Putamen (tissue), 1 donor: ENCODE measurements at regions not wholly inside any gene's neighbourhood (a gene's known extent, or its start where the extent isn't known, plus 50 kb on each side); places are given as distances from the start of the nearest gene placed in this dataset.
A peak's percentile ranks its signal among the peaks of the same experiment; 100 is the strongest.

Source experiments
- DNase-seq: peaks from one replicate; pipeline ENCODE4 v3.0.0-alpha.2; 2016; ENCODE audit warnings: low spot score

DNA sequence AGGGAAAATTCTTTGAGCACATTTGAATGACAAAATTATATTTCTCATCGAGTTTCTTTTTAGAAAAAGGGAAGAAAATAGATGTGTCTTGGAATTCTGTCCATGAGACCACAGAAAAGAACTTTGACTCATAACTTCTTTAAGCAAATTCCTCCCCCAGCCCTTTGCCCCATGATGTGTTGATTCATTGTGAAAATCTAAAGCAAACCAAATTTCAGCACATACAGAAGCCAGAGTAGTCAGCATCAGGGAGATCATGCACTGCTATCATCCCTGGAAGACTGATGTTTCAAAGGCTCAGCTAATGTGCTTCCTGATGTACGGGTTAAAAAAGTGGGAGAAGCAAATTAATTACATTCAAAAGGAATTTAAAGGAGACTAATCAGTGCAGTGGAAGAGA lies 159.7 kb downstream of the FAT3 start:
- DNase-seq = no peak

DNA sequence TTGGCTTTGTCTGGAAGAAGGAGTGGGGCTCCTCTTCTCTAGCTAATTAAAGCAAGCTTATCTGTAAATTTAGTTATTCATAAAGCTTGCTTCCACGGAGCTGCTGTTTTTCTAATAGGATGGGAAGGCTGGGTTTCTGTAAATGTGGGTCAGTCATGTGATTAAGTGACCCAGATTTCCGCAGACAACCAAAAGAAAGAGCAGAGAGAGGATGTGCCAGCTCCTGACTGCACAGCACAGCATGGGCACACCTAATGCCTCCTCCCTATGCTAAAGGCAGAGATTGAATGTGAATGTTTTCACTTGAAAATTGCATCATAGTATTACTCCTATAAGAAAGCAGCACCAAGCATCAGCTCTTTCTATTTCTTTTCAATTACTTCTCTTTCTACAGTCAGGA lies 160.2 kb downstream of the FAT3 start:
- DNase-seq = peak; percentile 74

DNA sequence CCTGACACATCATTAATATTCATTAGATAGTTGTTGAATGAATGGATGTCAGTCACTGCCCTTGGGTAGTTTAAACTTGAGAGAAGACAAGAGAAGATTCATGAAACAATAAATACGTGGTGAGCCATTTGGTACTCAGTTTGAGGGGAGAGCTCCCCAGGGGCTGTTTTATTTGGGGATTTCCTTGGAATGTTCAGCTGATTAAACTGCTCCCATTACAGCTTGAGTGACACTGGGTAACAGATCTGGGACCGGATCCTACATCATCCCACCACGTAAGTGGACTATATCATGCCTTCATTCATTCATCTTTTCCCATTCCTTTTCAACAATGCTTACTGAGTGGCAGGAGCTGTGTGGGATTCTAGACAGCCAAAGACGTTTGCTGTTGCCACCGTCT lies 162.0 kb downstream of the FAT3 start:
- DNase-seq = no peak

DNA sequence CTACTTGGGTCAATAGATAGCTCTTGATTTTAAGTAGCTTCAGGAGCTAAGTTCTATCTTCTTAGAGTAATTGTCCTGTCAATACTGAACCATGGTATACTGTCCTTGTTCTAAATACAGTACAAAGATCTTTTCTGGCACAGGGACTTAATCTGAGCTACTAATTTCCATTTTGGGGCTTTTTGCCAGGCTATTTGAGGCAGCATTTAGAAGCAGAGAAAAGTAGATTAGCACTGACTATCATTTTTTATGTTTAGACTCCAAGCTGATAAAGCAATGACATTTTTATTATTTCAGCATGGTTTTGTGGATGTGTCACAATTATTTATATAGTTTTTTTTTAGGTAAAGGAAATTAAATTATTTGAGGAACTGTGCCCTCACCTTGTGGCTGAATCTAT lies 163.2 kb downstream of the FAT3 start:
- DNase-seq = no peak

DNA sequence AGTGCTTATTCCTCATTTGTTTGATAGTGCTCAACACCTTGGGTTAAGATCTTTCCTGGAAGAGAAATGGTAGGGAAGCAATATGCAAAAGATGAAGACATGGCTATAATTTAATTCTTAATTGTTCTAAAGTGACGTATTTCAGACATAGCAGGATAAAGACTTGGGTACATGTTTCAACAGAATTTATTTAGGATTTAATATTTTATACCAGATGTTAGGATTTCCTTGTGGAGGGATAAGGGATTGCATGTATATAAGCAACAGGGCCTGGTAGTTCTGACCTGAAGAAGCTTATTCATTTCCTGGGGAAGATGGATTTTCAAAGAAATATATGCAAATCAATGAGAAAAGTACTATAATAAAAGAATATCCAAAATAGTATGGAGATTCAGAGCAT lies 163.8 kb downstream of the FAT3 start:
- DNase-seq = no peak

DNA sequence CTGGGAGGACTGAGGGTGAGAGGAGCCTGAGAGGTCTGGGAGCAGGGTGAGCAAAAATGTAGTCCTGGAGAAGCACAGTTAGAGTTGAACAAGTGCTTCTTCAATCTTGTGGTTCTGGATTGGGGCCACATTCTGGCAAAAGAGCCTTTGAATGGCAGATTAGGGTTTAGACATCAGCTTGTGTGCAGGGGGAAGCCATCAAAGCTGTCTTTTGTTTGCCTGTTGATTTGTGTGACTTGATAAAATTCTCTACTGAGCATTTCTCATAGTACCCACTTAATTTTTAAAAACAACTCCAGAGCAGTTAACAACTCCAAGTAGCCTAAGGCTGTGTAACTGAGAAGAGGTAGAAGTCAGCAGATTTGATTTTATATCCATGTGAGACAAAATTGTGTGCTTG lies 166.2 kb downstream of the FAT3 start:
- no peak for DNase-seq

DNA sequence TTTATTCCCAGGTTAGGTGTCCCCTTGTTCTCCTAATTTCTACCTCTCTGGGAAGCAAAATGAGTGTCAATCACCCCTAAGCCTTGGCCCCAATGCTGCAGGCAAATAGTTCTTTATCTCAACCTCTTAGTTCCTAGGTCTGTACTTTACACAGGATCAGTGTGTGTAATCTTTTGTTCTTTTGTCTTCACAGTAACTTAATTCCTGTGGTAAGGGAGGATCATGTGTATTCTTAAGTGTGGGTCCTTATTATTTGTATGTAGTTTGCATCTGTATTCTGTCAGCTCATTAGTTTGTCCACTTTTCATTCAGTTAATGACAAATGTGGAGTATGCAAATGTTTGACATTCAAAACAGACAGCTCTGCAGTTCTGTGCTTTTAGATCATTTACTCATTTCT lies 166.7 kb downstream of the FAT3 start:
- DNase-seq = no peak

DNA sequence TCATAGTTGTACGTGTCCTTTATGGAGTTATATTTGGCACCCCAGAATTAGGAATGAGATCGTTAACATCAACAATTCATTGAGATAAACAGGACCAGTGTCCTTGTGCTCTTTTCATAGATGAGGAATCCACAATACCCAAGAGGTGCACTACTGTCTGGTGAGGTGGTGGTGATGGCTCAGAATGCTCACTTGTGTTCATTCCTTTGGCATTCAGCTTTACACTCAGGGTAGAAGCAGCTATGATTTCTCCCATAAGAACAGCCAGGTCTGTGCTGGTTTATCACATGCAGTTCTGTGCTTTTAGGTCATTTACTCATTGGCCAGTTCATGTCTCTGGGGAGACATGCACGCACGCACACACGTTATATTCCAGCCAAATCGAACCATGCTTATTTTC lies 167.2 kb downstream of the FAT3 start:
- DNase-seq = no peak

DNA sequence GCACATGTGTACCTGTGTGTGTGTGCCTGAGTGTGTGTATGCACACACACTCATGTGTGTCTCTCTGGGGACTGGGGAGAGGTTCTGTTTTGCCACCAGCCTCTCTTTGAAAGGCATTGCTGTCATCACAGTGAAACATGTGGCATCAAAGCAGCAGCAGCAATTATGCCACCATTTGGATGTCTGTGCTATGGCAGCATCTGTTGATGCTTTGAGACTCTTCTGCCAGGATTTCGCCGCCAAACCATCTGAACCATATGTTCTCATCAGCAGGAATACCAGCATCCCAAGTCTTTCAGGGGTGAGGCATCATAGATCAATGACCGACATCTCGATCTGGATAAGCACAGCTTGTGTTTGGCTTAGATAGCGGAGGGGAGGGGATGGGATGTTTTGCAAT lies 168.6 kb downstream of the FAT3 start:
- no peak for DNase-seq

DNA sequence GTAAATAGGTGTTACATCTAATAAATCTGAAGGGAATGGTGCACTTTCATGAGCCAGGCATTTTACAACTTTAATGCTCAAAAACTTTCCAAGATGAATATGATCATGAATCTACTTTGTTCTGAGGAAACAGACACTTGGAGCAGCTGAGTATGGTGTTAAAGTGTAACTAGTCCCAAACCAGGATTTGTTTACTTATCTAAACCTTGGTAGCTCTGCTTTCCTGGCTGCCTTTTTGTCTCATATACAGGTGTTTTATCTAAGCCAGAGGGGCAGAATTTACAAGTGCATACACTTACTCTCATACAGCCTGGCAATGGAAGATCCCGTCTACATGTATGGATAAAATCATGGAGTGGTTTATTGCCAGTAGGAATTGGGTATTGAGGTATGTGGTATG lies 171.5 kb downstream of the FAT3 start:
- no peak for DNase-seq

DNA sequence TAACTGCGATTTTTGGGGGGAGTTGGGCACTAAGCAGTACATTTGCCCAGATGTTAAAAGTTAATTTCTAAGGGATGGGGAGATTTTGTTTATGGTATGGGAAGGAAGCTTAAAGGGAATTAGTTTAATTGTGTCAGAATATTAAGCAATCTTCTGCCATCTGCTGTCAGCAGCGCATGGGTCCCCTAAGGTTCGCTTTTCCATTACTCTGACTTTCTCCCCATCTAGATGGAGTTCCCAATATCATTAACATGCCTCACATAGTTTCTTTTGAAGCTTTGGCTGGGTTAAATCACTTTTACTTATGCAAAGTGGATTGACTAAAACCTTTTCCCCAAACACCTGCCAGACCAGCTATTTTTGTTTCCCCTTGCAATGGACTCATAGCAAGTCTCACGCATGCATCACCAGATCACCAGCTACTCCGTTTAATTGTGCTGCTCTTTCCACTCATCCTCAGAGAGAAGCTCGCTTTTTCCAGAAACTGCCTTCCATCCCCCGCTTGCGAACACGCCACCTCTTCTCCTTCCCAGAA lies 172.7 kb downstream of the FAT3 start:
- no peak for DNase-seq

DNA sequence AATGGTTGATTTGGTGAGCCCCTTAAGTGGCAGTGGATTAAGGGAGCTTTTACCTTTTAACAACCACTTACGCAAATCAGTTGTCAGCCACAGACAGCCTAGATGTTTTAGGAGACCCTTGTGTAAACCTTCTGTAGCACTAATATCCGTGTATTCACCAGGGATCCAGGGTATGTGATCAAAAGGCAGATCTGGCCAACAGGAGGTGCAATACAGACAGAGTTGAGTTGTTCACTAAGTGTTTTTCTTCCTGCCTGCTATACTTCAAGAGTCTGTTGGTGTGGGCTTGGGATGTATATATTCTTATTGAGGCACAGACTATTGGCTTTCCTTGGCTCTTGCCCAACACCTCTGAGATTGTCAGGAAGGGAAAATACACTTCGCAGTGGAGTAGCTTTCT lies 175.1 kb downstream of the FAT3 start:
- no peak for DNase-seq

DNA sequence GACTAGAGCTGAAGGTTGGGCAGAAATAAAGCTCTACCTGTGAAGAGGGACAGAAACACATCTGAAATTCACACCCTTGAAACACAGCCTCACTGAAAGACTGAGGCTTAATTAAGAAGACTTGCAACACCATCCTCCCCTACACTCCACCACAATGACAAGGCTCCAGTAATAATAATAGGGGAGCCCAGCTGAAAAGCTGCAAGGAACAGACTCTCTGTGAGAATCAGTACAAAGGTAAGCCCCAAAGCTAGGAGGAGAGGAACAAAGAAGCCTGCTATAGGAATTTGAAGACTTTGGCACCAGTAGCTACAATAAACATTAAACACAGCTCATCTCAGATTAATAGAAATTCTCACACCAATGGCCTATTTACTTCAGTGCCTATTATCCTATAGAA lies 176.9 kb downstream of the FAT3 start:
- no peak for DNase-seq

DNA sequence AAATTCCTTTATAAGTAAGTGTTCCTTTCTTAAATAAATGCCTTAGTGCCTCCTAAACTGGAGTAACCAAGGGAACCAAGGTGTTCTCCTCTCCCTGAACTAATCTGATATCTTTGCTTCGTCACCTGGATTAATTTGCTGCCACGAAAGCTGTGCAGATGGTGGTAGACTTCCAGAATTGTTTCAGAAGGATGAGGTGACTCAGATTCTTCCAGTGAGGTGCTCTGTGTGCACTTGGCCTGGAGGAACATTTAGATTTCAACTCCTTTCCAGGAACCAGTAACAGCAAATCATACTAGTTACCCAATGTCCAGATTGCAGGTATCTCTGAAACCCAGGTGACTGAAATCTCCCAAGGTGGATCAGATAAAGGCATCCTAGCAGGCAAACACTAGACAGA lies 181.9 kb downstream of the FAT3 start:
- DNase-seq = no peak

DNA sequence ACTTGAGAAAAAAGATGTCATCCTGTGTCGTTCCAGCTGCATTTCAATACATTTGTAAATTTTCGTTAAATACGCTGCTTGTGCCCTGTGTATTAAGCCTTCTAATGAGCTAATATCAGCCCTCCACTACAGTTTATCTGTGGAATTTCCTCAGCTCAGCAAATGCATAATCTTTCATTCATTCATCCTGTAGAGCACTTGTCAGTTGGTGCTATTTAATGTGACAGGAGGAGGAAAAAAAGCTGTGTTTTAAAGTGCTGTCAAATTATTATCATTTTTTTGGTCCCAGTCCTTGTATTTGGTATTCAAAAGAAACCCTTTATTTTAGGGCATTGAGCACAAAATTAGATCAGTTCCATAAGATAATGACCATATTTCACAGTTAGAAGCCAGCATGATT lies 184.7 kb downstream of the FAT3 start:
- no peak for DNase-seq

DNA sequence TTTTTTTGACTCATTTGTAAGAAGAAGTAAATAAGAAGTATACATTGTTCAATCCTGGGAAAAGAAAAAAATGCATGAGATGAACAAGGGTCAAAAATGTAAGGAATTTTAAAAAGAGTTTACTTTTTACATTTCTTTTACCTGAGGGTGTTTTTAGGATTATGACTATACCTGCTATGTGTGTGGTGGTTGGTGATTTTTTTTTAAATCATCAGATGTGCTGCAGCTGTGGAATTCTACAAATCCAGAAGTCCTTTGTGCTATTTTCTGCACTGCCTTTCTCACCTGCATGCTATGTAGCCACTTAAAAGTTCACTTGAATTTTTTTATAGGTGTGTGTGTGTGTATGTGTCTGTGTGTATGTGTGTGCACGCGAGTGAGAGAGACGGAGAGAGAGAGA lies 185.3 kb downstream of the FAT3 start:
- DNase-seq = no peak

DNA sequence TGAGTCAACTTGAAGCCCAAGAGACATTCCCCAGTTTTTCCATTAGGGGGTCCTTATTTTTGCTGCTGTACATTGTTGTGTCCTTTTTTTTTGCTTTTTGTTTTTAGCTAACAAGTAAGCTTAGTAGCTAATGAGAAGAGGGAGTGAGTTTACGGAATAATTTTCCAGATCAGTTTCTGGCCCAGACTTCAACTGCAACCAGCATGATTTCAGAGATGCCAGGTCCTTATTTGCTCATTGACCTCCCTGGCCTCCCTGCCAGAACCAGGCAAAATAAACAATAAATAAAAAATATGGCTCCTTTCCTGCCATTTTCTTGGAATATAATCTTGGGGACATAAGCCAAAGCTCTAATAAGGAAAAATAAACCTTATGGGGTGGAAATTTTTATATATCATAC lies 185.9 kb downstream of the FAT3 start:
- DNase-seq = no peak

DNA sequence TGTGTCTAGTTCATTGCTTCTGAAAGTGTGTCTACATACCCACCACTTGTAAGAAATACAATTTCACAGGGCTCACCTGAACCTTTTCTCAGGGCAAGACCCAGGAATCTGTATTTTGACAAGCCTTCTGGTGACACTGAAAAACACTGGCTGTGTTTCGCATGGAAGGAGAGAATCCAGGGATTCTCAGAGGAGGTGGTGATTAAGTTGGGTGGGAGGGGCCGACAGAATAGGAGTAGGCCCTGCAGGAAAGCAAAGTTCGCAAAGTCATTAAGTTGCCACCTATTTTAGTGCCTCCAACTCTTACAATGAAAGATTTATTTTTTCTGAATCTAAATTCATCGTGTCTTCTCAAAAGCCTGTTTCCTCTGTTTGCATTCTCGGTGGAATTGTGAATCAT lies 186.8 kb downstream of the FAT3 start:
- no peak for DNase-seq

DNA sequence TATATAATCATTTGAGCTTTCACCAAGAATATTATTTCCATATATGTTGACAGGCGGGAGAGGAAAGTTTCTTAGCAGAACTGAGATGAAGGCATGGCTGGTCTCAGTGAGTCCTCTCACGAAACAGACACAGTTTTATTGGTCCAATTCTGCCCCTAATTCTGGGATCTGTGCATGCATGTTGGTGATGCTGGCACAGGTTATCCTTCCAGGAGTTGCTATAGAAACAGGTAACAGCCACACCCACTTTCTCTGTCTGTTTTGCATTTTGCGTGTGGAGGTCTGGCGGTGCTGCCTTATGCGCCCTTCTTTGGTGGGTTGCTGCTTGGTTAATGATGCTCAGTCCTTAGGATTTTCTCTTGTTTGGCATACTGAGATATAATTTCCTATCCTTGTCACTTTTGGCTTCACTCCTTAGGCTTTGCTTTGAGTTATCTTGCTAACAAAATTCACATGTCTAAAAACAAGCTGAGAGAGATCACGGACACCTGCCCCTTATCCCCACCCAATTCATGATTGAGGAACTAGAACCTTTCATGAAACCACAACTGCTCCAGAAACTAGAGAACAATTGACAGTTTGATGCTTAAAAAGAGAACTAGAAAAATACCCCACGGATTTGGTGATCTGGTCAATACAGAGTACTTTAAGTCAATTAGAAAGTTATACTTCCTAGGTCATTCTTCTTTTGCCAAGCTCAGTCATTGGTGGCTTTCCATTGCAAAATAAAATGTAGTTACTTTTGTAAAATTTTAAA lies 189.3 kb downstream of the FAT3 start:
- DNase-seq = no peak

DNA sequence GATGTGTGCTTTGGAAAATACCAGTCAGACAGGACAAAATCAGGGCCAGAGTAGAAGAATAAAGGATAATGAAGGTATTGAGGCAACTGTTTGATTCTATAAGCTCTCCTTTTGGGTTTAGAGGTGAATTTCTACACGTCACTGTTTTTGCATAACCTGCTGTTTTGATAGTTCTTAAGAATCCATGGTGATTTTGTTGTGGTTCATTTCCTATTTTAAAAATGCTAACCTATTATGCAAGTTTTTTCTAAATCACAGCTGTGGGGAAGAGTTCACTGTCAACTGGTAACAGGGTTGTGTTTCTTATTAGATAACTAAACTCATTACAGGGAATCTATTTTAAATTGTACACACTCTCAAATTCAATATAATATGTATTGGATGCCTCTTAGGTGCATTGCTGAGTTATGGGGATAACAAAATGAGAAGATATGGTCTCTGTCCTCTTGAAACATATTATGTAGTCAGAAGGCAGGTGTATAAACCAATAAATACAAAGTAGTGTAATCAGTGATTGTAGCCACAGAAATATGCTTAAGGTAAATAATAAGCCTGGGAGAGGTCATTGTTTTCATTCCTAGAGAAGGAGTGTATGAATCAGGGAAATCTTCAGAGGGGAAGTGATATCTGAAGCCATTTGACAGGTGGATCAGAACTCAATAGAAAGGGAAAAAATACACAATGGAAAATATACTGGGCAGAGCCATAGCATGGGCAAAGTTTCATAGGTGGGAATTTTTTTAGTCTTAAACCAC lies 192.5 kb downstream of the FAT3 start:
- no peak for DNase-seq

DNA sequence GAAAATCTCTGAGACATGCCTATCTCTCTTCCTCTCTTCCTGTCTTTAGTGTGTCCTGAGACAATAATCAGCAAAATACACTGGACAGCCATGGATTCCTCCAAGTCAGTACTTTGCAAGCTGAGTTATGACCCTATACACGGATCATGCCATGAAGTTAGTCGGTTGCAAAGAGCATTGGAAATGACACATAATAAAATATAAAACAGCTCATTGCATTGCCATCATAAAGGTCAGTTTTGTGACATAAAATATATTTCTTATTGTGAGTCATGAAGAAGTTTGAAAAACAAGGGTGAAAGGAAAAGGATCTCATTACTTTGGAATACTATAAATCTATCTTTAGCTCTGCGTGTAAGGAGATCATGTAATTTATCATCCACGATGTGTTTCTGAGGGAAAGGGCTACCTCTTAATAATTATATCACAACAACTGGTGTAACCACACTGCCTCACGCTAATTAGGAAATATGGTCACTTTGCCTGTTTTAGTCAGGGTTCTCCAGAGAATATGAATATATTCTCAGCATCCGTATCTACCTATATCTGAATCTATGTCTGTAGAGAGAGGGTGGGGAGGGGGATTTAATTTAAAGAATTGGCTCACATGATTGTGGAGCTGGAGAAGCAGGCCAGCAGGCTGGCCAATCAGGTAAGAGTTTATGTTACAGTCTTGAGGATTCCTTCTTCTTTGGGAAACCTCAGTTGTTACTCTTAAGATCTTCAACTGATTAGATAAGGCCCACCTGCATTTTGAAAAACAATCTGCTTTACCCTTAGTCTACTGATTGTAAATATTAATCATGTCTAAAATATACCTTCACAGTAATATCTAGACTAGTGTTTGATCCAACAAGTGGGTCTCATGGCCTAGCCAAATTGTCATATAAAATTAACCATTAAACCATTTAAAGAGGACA lies 198.8 kb downstream of the FAT3 start:
- no peak for DNase-seq

DNA sequence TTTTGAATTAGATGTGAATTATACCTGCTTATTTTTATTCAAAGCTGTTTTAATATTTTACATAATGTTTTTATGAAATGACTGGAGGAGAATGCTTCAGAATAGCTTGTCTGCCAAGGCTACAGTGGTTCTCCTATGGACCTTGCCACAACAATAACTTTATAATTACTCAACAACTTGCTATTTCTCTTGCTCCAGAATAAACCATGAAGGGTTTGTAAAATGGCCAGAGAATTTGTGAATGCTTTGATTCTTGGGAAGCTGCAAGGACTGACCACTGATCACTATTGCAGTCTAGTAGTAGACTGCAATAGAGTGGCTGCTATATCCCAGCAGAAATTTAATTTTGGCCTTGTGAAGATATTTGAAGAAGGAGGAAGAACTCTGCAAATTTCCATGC lies 199.7 kb downstream of the FAT3 start:
- no peak for DNase-seq

DNA sequence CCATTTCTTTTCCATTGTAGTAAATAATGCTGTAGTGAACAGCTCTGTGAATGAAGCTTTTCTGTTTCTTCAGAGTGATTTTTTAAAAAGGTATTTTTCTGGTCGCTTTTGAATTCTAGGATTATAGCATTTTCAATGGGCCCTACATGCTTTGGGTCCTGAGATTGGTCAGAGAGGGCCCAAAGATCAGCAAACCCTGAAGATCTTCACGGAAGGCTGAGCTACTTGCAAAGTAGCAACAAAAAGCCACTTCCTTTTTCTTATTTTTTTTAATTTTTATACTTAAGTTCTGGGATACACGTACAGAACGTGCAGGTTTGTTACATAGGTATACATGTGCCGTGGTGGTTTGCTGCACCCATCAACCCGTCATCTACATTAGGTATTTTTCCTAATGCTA lies 200.5 kb downstream of the FAT3 start:
- DNase-seq = no peak
